SU-DHL-6 (cell line): ENCODE measurements at regions not wholly inside any gene's neighbourhood (a gene's known extent, or its start where the extent isn't known, plus 50 kb on each side); places are given as distances from the start of the nearest gene placed in this dataset.

Source experiments
- EZH2phosphoT487 ChIP-seq: fragments of 200-600 bp; sonication (generic), shearing (Covaris generic); conservative IDR thresholded peaks from 2 replicates; pipeline ENCODE4 v1.6.1; 2018; ENCODE audit warnings: mild to moderate bottlenecking, antibody characterized with exemption, low read length, moderate library complexity, mixed read lengths
- TF ChIP-seq, protein P1 (sequence below): fragments of 200-600 bp; sonication (generic); IDR thresholded peaks from one replicate; pipeline ENCODE4 v1.5.1; 2017; ENCODE audit warnings: antibody characterized with exemption, mild to moderate bottlenecking, low read length, moderate library complexity; ENCODE audit not compliant: insufficient read depth, poor library complexity, severe bottlenecking

DNA sequence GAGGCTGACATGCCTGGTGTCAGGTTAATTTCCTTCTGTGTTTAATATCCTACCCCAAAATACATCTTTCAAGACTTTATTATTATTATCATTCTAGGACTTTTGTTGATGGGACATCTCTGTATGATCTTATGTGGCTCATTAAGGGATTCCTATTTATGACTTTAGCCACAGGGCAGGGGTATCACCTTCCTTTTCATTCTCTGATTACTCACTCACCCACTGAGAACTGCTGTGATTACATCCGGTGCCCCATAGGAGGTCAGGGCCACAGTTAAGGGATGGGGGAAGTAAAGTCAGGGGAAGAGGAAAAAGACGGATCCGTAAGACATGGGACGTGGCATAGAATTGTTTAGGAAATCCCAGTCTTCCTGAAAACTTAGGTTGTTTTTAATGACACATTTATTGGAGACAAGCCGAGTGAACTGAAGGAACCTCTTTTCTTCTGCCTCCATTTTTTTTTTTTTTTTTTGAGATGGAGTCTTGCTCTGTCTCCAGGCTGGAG, 61.0 kb upstream of the PITRM1 start:
- TF ChIP-seq, protein P1, sequence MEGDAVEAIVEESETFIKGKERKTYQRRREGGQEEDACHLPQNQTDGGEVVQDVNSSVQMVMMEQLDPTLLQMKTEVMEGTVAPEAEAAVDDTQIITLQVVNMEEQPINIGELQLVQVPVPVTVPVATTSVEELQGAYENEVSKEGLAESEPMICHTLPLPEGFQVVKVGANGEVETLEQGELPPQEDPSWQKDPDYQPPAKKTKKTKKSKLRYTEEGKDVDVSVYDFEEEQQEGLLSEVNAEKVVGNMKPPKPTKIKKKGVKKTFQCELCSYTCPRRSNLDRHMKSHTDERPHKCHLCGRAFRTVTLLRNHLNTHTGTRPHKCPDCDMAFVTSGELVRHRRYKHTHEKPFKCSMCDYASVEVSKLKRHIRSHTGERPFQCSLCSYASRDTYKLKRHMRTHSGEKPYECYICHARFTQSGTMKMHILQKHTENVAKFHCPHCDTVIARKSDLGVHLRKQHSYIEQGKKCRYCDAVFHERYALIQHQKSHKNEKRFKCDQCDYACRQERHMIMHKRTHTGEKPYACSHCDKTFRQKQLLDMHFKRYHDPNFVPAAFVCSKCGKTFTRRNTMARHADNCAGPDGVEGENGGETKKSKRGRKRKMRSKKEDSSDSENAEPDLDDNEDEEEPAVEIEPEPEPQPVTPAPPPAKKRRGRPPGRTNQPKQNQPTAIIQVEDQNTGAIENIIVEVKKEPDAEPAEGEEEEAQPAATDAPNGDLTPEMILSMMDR: no peak
- TF ChIP-seq EZH2phosphoT487: no peak
